G401.6 (cell line): ENCODE measurements at regions not wholly inside any gene's neighbourhood (a gene's known extent, or its start where the extent isn't known, plus 50 kb on each side); places are given as distances from the start of the nearest gene placed in this dataset.

ENCODE experiments used
- FAIRE-seq: peaks from 2 replicates; lab custom pipeline; 2012; peaks lifted over from hg19 to GRCh38; lab: Jason Lieb, UNC

DNA sequence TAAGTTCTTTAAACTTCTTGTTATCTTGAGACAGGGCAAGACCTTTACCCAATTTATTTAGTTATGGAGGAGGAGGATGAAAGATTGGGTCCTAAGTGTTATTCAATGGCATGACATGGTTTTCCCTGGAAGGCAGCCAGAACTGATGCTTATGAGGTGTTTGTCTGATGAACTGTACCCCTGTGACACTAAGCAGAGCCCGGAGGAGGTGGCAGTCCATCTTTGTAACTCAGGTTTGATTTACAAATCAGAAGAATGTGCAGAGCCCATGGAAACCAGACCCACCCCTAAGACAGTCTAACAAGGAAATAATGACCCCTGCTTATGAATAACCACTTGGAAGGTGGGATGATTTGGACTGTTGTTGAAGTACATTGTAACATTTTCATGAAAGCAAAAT lies 878.6 kb upstream of the NR2F2 start:
- no peak for FAIRE-seq

DNA sequence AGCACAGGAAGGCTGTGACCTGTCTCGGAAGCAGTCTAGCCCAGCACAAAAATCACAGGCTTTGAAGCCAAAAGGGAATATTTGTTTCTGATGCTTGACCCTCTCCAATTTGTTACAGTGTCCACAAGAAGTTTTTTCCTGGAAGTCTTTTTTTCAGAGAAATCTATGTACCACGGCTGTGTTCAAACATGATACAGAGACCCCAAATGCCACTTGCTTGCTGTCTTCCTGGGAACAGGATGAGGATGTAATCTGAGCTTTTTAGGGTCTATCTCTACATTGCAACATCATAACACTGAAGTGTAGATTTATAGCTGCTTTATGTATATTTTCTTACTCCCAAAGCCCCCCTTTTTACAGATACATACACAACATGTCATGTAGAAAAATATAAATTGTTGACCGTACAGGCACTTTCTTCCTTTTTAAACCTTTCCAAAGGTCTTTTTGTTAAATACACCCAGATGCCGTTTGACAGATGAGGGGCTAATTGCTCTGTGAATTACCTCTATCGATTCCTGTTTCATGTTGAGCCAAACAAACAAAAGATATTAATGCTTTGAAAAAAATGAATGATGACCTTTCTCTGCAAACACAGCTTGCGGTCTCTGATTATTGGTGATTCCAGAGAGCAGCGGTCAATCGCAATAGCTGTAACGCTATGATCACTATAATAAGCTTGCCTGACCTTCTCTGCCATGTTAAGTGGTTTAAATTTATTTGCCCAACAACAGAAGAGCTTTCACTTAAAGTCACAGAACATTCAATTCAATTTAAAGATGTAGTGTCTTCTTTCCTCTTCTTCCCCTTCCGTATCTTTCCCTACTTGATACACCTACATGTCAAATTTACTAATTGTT lies 875.9 kb upstream of the NR2F2 start:
- FAIRE-seq = no peak

DNA sequence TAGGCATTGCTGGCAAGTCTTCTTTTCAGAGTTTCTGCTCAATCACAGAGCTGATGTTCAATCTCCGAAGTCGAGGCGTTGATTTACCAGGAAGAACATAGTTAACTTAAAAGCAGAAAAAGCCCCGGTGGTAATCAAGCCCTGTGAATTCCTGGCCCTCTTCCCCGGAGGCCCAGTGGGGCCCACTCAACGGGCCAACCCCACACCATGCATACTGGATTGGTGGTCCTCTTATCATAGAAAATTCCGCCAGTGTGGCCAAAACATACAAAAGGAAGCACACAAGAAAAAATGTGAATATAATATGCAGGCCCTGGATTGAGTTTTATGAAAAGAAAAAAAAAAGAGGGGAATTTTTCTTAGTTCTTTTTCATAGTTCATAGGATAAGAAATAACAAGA lies 873.0 kb upstream of the NR2F2 start:
- no peak for FAIRE-seq

DNA sequence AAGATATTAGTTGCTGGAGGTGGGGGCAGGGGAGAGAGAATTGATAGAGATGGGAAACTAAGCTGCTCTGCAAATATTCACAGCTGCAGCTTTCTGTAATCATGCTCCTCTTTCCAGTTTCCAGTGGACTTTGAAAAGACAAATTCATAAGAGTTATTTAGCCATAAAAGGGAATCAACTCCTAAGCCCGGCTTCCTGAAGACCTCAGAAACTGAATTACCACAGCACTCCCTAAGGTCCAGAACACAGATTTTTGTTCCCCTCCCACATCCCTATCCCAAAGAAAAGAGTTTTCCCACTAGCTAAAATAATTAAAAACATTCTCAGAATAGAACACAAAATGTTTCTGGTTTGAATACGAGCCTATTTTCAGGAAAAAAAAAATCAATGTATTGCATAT lies 871.8 kb upstream of the NR2F2 start:
- FAIRE-seq = no peak

DNA sequence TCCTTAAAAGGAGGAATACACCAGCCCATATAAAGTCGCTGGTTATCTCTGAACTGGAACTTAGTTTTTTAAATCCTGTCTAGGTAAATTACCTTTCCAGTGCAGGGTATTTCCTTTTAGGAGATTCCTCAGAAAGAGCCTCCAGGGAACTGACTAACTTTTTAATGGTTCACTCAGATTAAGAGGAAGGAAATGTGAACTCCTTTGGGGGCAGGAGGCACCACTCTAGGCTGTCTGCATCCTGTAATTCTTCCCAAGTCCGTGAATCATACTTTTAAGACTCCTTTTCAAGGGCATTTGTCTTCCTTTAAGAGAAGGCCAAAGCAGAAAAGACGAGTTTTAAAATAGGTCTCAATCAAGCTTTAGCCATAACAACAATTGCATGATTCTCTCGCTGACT lies 871.2 kb upstream of the NR2F2 start:
- no peak for FAIRE-seq

DNA sequence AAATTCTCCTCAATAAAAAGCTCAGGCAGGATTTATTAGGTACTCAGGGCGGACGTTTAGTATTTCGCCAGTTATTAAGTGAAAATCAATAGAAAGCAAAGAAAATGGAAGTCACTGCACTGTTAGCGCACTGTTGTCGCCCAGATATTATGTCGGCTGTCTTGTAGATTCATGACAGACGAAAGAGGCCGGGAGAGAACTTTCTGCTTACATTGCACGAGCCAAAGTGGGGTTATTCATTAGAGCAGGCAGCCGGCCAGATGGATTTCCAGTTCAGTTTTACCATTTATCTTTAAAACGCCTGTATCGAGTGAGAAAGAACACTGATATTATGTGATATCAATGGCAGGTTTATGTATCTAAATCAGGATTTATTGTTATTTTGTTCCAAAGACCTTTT lies 866.0 kb upstream of the NR2F2 start:
- FAIRE-seq = no peak

DNA sequence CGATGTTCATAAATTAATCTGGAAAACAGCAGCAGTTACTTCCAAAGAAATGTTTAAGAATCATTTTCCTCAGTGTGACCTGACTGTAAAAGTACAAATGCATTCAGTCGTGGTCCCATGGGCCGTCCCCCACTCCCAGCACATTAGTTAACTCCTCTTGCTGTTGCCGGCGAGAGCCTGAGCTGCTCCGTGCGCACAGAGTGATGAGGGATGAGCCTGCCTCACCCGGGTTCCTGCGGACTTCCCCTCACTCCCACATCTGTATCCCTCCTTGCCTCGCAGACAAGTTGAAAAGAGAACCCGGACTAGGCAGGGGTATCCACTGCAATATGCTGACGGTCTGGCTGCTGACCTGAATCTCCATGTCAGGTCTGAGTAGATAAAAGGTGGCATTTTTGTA lies 861.7 kb upstream of the NR2F2 start:
- no peak for FAIRE-seq

DNA sequence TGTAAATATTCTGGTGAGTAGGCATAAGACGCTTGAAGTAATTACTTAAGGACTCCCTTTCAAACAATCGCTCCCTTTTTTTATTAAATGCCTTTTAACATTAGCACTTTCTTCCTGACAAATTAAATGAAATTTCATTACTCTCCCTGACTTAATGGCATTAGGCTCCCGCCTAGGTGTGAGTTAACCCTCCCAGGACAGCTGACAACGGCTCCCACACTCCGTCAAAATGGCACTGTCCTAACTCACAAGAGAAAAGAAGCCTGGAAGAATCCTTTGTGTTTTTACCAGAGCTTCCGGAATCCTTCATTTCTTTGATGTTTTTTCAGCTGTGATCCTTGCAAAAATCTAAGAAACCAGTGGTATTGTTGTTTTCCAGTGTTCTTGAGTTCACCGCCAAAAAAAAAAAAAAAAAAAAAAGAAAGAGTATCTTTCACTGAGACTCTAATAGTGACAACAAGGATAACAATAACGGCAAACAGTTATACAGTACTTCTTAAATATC lies 861.0 kb upstream of the NR2F2 start:
- FAIRE-seq = no peak

DNA sequence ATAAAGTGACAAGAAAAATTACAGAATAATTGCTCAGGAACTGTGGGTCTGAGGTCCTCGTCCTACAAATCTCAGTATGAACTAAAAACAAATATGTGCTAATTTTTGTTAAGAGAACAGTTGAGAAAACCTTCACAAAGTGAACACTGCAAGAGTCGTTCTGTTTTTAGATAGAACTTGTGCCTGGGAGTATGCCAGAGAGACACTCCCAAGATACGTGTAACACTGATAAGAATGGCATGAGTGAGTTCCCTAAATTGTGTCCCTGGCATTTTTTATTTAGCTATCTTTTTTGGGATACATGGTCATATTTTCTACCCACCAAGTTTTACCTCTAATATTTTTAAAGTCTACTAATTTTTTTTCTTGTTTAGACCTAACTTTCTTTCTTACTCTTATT lies 860.0 kb upstream of the NR2F2 start:
- FAIRE-seq = no peak

DNA sequence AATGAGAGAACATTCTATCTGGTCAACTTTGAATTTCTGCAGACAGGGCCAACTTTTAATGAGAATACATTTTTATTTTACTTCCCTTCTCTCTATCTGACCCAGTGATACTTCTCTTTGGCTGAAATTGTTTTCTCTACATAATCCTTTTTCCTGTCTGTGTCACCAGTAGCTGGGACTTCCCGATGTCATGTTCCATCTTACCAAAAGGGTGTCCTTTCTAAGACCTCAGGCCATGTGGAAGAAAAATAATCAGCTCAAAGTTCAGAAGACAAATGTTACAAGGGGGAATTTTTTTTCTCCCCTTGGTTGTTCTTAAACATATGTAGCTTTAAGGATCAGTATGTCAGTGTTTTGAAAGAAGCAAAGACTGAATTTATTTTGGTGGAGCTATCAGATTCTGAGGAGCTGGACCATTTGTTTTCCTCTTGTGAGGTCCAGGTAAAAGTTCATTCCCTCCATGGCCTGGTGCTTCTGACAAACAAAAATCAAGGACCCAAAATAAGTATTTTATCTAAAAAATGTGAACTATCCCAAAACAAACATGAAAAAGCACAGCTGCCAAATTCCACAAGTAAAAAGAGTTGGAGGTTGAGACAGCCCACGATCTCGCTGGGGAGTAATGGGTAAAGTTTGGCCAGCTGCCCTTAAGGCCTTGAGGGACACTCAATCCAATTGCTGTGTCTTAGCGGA lies 859.4 kb upstream of the NR2F2 start:
- FAIRE-seq = no peak

DNA sequence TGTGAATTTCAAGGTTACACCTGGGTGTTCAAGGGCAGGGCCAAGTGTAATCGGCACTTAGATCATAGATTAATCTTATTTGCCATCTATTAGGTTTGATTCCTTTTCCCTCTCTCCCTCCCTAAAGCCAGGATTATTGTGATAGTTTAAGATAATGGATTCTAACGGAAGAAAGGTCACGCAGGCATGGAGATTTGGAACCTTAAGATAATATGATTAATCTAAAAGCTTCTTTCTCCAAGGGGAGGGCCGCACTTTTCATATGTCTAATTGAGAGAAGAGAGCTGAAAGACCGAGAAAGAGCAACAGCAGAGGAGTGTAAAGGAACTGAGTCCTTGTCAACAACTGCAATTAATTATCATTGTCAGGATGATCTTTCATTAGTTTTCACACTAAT lies 858.8 kb upstream of the NR2F2 start:
- FAIRE-seq = no peak

DNA sequence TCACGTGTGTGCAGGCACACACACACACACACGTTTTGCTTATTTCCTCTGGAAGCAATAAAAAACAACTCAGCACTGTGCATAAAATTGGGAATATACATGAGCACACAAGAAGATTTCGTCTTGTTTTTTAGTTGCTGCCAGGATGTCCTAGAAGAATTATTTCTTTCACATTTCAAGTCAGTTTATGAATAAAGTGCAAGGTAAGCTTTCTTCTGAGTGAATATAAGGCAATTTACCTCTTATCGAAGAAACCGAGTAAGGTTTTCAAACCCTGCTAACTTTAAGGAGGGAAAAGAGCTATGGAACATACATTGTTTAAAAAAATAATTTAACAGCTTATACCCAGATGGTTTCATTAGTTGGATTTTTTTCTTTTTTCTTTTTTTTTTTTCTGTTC lies 855.4 kb upstream of the NR2F2 start:
- FAIRE-seq = no peak

DNA sequence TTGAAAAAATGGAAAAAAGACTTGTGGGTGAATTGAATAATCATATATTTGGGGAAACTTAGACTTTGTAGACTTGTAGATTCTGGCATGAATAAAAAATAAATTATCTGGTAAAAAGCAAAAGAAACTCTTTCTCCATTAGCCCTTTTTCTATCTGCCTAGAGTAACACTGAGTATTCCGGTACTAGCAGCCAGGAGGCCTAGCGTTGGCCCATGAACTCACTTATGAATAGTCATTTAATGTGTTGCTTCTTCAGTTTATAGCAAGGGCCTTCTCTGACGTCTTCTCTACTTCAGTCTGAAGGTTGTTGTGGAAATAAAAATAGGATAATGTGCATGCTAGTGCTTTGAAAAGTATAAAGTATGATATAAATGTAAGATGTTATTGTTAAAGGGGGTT lies 851.2 kb upstream of the NR2F2 start:
- no peak for FAIRE-seq

DNA sequence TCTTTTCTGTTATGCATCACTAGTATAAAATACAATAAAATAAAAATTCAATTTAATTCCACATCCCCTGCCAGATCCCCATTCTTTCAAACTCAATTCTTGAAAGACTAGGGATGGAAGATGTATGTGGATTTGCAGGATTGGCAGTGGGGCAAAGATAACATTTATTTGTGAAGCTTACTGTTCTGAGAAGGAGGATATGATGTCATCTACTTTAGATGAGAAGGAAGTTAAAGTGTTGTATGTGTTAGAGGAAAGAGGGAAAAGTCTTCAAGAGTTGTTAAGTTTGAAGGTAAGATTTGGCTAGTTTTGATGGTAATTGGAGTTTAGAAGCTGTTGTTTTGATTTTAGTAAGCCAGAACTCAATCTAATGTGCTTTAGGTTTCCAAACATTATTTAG lies 845.1 kb upstream of the NR2F2 start:
- FAIRE-seq = no peak

DNA sequence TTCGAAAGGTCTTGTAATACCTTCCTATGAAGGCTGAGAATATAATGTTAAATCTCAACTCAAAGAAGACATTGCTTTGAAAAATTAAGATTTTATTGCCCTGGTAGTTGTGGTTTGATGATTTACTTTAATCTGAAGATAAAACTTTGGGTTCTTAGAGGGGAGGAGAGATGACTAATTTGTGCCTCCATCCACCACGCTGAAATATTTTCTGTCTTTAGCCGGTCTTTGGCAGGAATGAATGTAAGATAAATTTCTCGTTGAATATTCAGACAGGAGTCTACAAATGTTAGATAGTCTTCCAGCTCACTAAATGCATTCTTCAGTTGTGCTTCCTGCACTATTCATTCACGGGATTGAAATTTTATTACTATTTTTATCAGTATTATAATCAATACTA lies 844.3 kb upstream of the NR2F2 start:
- no peak for FAIRE-seq

DNA sequence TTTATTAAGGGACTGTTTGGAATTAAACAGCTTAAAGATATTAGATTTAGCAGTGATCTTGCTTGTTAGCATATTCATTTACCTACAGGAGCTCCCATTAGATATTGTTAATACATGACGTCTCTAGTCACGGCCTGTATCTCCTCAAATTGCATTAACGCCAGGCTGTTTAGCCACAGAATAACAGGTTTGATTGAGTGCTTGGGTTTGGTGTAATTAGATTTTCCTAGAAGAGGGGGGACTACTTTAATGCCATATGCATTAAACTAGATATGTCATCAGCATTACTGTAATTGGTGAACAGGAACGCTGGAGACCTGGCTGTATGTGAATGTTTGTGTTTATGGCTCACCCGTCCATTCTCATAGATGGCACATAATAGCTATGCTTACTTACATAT lies 841.4 kb upstream of the NR2F2 start:
- no peak for FAIRE-seq

DNA sequence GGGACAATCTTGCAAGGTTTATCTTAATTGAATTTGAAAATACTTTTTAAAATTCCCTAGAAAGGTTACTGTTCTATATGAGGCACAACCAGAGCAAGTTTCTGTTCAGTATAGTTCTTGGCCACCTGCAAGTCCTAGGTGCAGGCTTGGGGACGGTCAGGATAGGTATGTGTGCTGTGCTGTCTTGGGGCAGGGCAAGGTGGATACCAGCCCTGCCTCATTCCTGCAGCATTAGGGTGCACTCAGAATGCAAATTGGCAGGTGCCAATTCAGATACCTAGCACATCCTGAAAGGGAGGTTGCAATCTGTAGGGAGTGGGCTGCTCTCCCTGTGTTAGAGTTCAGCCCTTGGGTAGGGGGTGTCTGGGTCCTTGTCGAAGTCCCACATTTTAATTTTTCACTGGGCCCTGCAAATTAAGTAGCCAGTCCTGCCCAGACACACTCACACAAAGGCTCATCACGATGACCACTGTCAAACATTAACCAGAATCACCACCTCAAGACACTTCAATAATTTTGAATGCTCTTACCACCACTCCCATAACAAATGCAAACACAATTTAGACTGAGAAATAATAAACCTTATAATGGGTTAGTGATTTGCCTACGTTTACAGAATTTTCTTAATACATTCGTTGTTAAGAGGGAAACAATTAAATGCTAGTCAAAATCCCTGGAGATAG lies 838.0 kb upstream of the NR2F2 start:
- no peak for FAIRE-seq

DNA sequence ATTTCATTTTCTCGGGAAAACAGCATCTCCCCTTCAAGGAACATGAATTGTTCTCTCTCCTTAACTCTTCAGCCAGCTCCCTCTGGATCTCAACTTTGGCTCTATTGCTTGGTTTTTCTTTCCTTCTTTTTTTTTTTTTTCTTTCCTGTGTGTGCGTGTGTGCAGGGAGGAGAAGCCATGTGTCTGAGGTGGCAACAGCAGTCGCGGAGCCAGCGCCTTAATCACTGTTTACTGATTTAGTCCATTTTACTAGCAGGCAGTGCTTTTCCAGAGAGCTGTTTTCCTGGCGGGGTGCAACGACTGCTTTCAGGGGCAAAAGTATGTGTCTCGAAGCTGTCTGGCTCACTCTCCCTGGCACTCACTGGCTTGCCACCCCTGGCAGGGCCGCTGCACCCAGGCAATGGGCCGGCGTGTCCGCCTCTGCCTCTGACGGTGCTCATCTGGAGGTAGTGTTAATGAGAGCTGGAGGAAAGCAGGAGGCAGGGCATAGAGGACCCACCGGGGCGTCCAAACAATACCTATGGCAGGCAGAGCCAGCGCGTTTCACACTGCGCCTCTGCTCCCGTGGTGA lies 835.4 kb upstream of the NR2F2 start:
- no peak for FAIRE-seq

DNA sequence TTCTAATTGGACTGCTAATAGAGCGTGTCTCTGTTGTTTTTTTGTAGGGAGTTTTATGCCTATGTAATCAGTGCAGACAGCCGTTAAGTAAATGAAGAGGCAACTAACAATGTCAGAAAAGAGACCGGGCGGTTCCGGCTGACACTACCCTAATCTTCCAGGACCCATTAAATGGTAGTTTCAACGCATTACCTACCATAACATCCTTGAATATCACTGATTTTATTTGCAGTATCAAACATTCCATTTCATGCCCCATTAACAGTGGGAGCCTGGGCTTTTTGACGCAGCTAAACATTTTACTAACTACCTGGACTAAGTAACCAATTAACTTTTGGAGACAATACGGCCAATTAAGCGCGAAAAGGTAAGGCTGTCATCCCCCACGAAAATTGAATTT lies 832.9 kb upstream of the NR2F2 start:
- no peak for FAIRE-seq

DNA sequence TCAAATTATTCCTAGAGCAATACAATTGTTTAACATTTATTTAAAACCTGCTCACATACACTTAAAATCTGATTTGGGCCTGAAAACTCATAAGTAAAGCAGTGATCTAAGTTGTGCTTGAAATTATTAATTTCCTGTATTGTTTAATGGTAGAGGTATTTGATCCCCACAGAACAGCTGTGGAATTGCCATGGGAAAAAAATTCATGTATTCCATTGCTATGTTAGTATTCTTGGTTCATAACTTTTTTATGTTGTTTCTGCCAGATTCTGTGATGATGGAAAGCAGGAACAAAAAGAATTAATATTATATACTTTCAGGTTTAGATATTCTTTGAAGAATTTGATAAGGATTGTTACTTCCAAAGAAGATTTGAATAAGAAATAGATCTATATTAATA lies 831.5 kb upstream of the NR2F2 start:
- FAIRE-seq = no peak

DNA sequence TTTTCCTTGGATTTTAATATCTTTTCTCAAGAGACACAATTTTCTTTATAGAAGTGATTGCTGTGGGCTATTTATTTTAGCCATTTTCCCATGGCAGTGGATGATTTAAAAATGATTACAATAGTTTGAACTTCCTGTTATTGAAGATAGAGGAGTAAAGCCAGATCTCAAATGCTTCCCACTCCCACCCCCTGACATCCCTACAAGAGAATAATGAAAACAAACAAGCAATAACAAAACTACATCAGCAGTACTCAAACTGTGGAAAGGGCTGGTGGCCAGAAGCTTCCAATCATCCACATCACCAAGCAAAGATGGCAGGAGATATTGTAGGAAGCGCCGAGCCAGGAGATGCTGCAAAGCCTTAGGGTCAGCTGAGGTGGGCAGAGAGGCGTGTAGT lies 831.1 kb upstream of the NR2F2 start:
- no peak for FAIRE-seq

DNA sequence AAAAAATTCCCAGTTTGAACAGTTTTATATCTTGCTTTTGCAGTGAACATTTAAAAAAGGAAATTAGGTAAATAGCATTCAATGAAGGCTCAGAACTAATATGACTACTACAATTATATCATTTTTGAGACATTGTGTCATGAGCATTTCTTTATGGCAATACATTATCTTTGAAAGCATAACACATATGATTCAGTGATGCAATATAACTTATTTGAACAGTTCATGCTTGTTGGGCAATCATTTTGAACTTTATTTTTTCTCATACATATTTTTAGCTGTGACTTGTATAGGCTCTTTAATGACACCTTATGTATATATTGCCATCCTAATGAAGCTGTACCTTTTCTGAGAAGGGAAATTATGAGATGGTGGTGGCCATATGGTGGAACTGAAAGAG lies 828.6 kb upstream of the NR2F2 start:
- FAIRE-seq = no peak

DNA sequence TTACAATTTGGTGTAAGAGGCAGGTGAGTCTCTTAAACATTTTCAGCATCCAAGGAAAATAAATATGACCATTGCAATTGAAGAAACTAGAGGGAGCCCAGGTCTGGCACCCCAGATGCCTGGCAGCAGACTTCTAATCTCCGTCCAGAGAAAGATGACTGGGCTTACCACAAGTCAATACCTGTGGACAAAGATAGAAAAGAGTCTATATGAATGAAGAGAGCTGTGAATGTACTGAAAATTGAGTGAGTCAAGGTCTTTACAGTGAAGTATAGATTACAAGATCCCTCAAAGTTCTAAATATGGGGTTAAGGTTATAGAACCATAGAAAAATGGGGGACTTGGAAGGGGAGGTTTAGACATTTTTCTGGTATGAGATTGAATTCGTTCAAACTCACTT lies 827.4 kb upstream of the NR2F2 start:
- FAIRE-seq = no peak
